A549 (cell line): ENCODE measurements at regions not wholly inside any gene's neighbourhood (a gene's known extent, or its start where the extent isn't known, plus 50 kb on each side); places are given as distances from the start of the nearest gene placed in this dataset.

Experiments used
- ATAC-seq, 2 experiments: fragments of 200-7000 bp in 1 of 2; fragments of >200 bp in 1 of 2; cut with Nextera tagmentation in 1 of 2; cut with Tn5 transposase in 1 of 2; 3 replicates each; pipeline versions ENCODE4 v1.8.0 to v1.9.1; 2018 to 2020; ENCODE audit warnings: mild to moderate bottlenecking in 1 of 2, moderate library complexity in 1 of 2
- CTCF ChIA-PET: fragments of 300-600 bp; sonication (Branson Sonifier 250); formaldehyde crosslinking; extraction: SDS; loops from one replicate; lab custom pipeline; 2021; ENCODE audit warnings: antibody characterized with exemption, inconsistent platforms; lab: Yijun Ruan, JAX
- POLR2A ChIA-PET: fragments of 350-600 bp; formaldehyde crosslinking; extraction: SDS; loops from one replicate; lab custom pipeline; 2021; ENCODE audit warnings: antibody characterized with exemption, inconsistent platforms; lab: Yijun Ruan, JAX
- DNase-seq, 2 experiments: peaks; one replicate each; pipeline versions ENCODE4 v3.0.0 to v3.0.0-alpha.2; 2011 to 2016; ENCODE audit warnings: low read depth in 1 of 2, low spot score in 1 of 2
- FAIRE-seq: peaks from 2 replicates; lab custom pipeline; 2011; peaks lifted over from hg19 to GRCh38; lab: Jason Lieb, UNC
- H3K27ac ChIP-seq, 2 experiments: fragments of >200 bp; sonication (Bioruptor Twin); formaldehyde crosslinking; 3 replicates each; pipeline ENCODE4 v1.5.1; 2016 to 2017
- H3K4me1 ChIP-seq: fragments of >200 bp; sonication (Bioruptor Twin); formaldehyde crosslinking; 3 replicates; pipeline ENCODE4 v1.6.1; 2016
- H3K4me2 ChIP-seq: fragments of >200 bp; sonication (Bioruptor Twin); formaldehyde crosslinking; 3 replicates; pipeline ENCODE4 v1.6.1; 2016
- H3K4me3 ChIP-seq: fragments of >200 bp; sonication (Bioruptor Twin); formaldehyde crosslinking; 3 replicates; pipeline ENCODE4 v1.5.1; 2016
- H3K9me3 ChIP-seq: fragments of >200 bp; sonication (Bioruptor Twin); formaldehyde crosslinking; 3 replicates; pipeline ENCODE4 v1.6.1; 2016
- ATOH8 ChIP-seq: fragments of 250-450 bp; sonication (Bioruptor Pico); IDR thresholded peaks from 2 replicates; pipeline ENCODE4 v1.5.0; 2020; ENCODE audit warnings: low read depth, mild to moderate bottlenecking, moderate library complexity
- BHLHE40 ChIP-seq: IDR thresholded peaks from 2 replicates; pipeline ENCODE4 v1.6.1; 2012; ENCODE audit warnings: low read depth, low read length, inconsistent platforms
- CBX2 ChIP-seq: fragments of 200-600 bp; sonication (generic); IDR thresholded peaks from 2 replicates; pipeline ENCODE4 v1.6.1; 2016; ENCODE audit warnings: low read depth, mild to moderate bottlenecking, borderline replicate concordance
- CHD4 ChIP-seq: fragments of 200-600 bp; sonication (generic); IDR thresholded peaks from 2 replicates; pipeline ENCODE4 v1.6.1; 2016; ENCODE audit warnings: antibody characterized with exemption, mild to moderate bottlenecking, borderline replicate concordance
- E2F6 ChIP-seq: IDR thresholded peaks from 2 replicates; pipeline ENCODE4 v1.6.1; 2012; ENCODE audit warnings: low read depth, borderline replicate concordance
- ESRRA ChIP-seq: fragments of 150-350 bp; IDR thresholded peaks from 2 replicates; pipeline ENCODE4 v1.6.1; 2014; ENCODE audit warnings: mild to moderate bottlenecking, low read length, borderline replicate concordance
- FOSB ChIP-seq: fragments of 250-450 bp; sonication (Bioruptor Pico); IDR thresholded peaks from 2 replicates; pipeline ENCODE4 v1.5.0; 2020; ENCODE audit warnings: mild to moderate bottlenecking, moderate library complexity
- FOSL2 ChIP-seq, 2 experiments: fragments of 450-650 bp in 1 of 2; fragments of >200 bp in 1 of 2; sonication (Bioruptor Twin) in 1 of 2; formaldehyde crosslinking; IDR thresholded peaks; 2 replicates each; pipeline versions ENCODE4 v1.5.0 to v1.6.1; 2016 to 2020; ENCODE audit warnings: mild to moderate bottlenecking in 1 of 2, moderate library complexity in 1 of 2
- GATA3 ChIP-seq: IDR thresholded peaks from 2 replicates; pipeline ENCODE4 v1.6.1; 2012; ENCODE audit warnings: borderline replicate concordance
- HDAC2 ChIP-seq: fragments of 200-600 bp; sonication (generic); IDR thresholded peaks from 2 replicates; pipeline ENCODE4 v1.6.1; 2016
- HES2 ChIP-seq: fragments of >200 bp; sonication (Bioruptor Twin); formaldehyde crosslinking; IDR thresholded peaks from 2 replicates; pipeline ENCODE4 v1.6.1; 2016
- HEYL ChIP-seq: fragments of 250-450 bp; sonication (Bioruptor Pico); IDR thresholded peaks from 2 replicates; pipeline ENCODE4 v1.8.0; 2021; ENCODE audit warnings: mild to moderate bottlenecking, moderate library complexity
- HOXB13 ChIP-seq: fragments of 250-450 bp; sonication (Bioruptor Pico); IDR thresholded peaks from 2 replicates; pipeline ENCODE4 v1.5.0; 2020; ENCODE audit warnings: low read depth, mild to moderate bottlenecking, moderate library complexity
- JUNB ChIP-seq: fragments of >200 bp; sonication (Bioruptor Twin); formaldehyde crosslinking; IDR thresholded peaks from 2 replicates; pipeline ENCODE4 v1.6.1; 2016
- MAFK ChIP-seq: fragments of 450-650 bp; IDR thresholded peaks from 2 replicates; pipeline ENCODE4 v1.6.1; 2014; ENCODE audit not compliant: partially characterized antibody
- MYC ChIP-seq: IDR thresholded peaks from 2 replicates; pipeline ENCODE4 v1.6.1; 2012; ENCODE audit warnings: mild to moderate bottlenecking, inconsistent platforms, low read length, improper control_type of control experiment, borderline replicate concordance
- NPAS2 ChIP-seq: fragments of 250-450 bp; sonication (Bioruptor Pico); IDR thresholded peaks from 2 replicates; pipeline ENCODE4 v1.8.0; 2022; ENCODE audit warnings: mild to moderate bottlenecking, moderate library complexity, borderline replicate concordance
- NR3C1 ChIP-seq: fragments of >200 bp; sonication (Bioruptor Twin); formaldehyde crosslinking; IDR thresholded peaks from 3 replicates; pipeline ENCODE4 v1.6.1; 2017
- PHF8 ChIP-seq: fragments of 200-600 bp; sonication (generic); IDR thresholded peaks from 2 replicates; pipeline ENCODE4 v1.6.1; 2016; ENCODE audit warnings: low read depth, mild to moderate bottlenecking, antibody characterized with exemption, moderate library complexity, borderline replicate concordance
- POLR2A ChIP-seq: IDR thresholded peaks from 2 replicates; pipeline ENCODE4 v1.6.1; 2012; ENCODE audit warnings: mild to moderate bottlenecking, low read length
- POLR2AphosphoS2 ChIP-seq: conservative IDR thresholded peaks from 2 replicates; pipeline ENCODE4 v1.6.1; 2012; ENCODE audit warnings: low read length, improper control_type of control experiment, inconsistent platforms
- RARB ChIP-seq: fragments of 250-450 bp; sonication (Bioruptor Pico); IDR thresholded peaks from 2 replicates; pipeline ENCODE4 v1.8.0; 2021; ENCODE audit warnings: mild to moderate bottlenecking, moderate library complexity
- RCOR1 ChIP-seq: fragments of 150-350 bp; IDR thresholded peaks from 2 replicates; pipeline ENCODE4 v1.6.1; 2014; ENCODE audit warnings: antibody characterized with exemption, low read length, low read depth
- RFX5 ChIP-seq: fragments of 450-650 bp; IDR thresholded peaks from 2 replicates; pipeline ENCODE4 v1.7.1; 2014; ENCODE audit warnings: antibody characterized with exemption, mild to moderate bottlenecking, moderate library complexity
- RNF2 ChIP-seq: fragments of 200-600 bp; sonication (generic); IDR thresholded peaks from 2 replicates; pipeline ENCODE4 v1.6.1; 2016; ENCODE audit warnings: low read depth, mild to moderate bottlenecking, antibody characterized with exemption, moderate library complexity, borderline replicate concordance
- TP53 ChIP-seq: fragments of 250-450 bp; sonication (Bioruptor Pico); IDR thresholded peaks from 2 replicates; pipeline ENCODE4 v1.5.0; 2021; ENCODE audit warnings: mild to moderate bottlenecking, moderate library complexity
- ZC3H11A ChIP-seq: fragments of 450-650 bp; IDR thresholded peaks from 2 replicates; pipeline ENCODE4 v1.6.1; 2014; ENCODE audit warnings: antibody characterized with exemption, mild to moderate bottlenecking
- ZFP36 ChIP-seq: fragments of 450-650 bp; IDR thresholded peaks from 2 replicates; pipeline ENCODE4 v1.6.1; 2014; ENCODE audit warnings: borderline replicate concordance; ENCODE audit not compliant: partially characterized antibody
- ZNF302 ChIP-seq: fragments of 250-450 bp; sonication (Bioruptor Pico); IDR thresholded peaks from 2 replicates; pipeline ENCODE4 v1.9.0; 2021; ENCODE audit warnings: inconsistent platforms, mild to moderate bottlenecking, moderate library complexity
- ZSCAN20 ChIP-seq: fragments of 250-450 bp; sonication (Bioruptor Pico); IDR thresholded peaks from 2 replicates; pipeline ENCODE4 v1.8.0; 2022; ENCODE audit warnings: mild to moderate bottlenecking, moderate library complexity
- WGBS: methylation state at CpG from one replicate; pipeline ENCODE4 v1.1.6; 2017; ENCODE audit errors: missing lambda C conversion rate; 5-methylcytosine and 5-hydroxymethylcytosine counted together

- TF ChIP-seq ATOH8 (no peak), ZNF302 (CRISPR knock-in tag) (no peak), BHLHE40 (no peak), NPAS2 (CRISPR knock-in tag) (no peak)
- TF ChIP-seq, all 56 proteins: peak for 0
Measured at GRCh38 chr10:80741278-80741677, 203.6 kb downstream of the SH2D4B start (continued).

GRCh38 chr10:80750268-80750667, 212.6 kb downstream of the SH2D4B start:
- ChIA-PET POLR2A (no interaction called here), CTCF (interaction anchor here (0.7 kb wide), 2 partner anchors 152 to 269 kb away, joined by 3 read pairs; no protein-coding TSS in a partner anchor)
- no peak overlapping the region for H3K4me2 ChIP-seq
- no peak overlapping the region for H3K27ac ChIP-seq
- no peaks in the 10 kb centered on the region; the same call in 2 of the 3 replicates for H3K9me3 ChIP-seq
- 59% methylated on average over 3 of the region's 3 CpGs for WGBS
- no peak for DNase-seq
- TF ChIP-seq RNF2 (no peak), ZNF302 (CRISPR knock-in tag) (no peak), JUNB (no peak), GATA3 (no peak), E2F6 (no peak), POLR2A (no peak), PHF8 (no peak), RCOR1 (no peak), RARB (no peak), MYC (no peak), FOSB (CRISPR knock-in tag) (no peak), ZFP36 (no peak), MAFK (no peak), POLR2AphosphoS2 (no peak), ATOH8 (no peak), ZSCAN20 (no peak)
- no peaks in the 10 kb centered on the region for H3K4me1 ChIP-seq
- no peak for ATAC-seq
- no peak overlapping the region for H3K4me3 ChIP-seq
- no peak for FAIRE-seq

- CTCF ChIA-PET, result no interaction called here
Measured at GRCh38 chr10:80751940-80752339, 214.2 kb downstream of the SH2D4B start.

More at GRCh38 chr10:80751940-80752339, 214.2 kb downstream of the SH2D4B start:
- ATAC-seq (no peak), FAIRE-seq (no peak)
- POLR2A ChIA-PET, result no interaction called here
- TF ChIP-seq NR3C1, result no peak
- TF ChIP-seq CBX2, result no peak
- TF ChIP-seq CHD4, result no peak
- TF ChIP-seq HOXB13 (CRISPR knock-in tag), result no peak
- no peak for TF ChIP-seq NPAS2 (CRISPR knock-in tag)
- TF ChIP-seq RFX5, result no peak
- TF ChIP-seq ZNF302 (CRISPR knock-in tag), result no peak
- no peak for TF ChIP-seq HES2
- no peak for TF ChIP-seq HDAC2
- TF ChIP-seq ZC3H11A, result no peak
- TF ChIP-seq ESRRA, result no peak
- TF ChIP-seq HEYL, result no peak
- no peak for TF ChIP-seq FOSL2 (IDR thresholded peaks at IDR 0.05)
- TF ChIP-seq FOSL2 (CRISPR knock-in tag; IDR thresholded peaks at IDR 0.05), result no peak
- no peak for TF ChIP-seq ATOH8
- no peak for TF ChIP-seq TP53 (CRISPR knock-in tag)
- TF ChIP-seq, all 56 proteins: peak for 0
- DNase-seq, result no peak
- Histone ChIP-seq H3K4me2 (no peak overlapping the region), H3K9me3 (no peaks in the 10 kb centered on the region; the same call in 2 of the 3 replicates), H3K4me3 (no peak overlapping the region), H3K27ac (no peak overlapping the region), H3K4me1 (no peaks in the 10 kb centered on the region)
- WGBS, result 17% methylated on average over 1 of the region's 1 CpG
